ENCODE measurements at regions not wholly inside any gene's neighbourhood (a gene's known extent, or its start where the extent isn't known, plus 50 kb on each side); places are given as distances from the start of the nearest gene placed in this dataset.

GRCh38 chr14:53461858-53462257 lies 308.7 kb upstream of the DDHD1 start:
- TF ChIP-seq CREB3 (tag; conservative IDR thresholded peaks at IDR 0.05; ENCODE audit: low read depth) (no peak), REST (IDR thresholded peaks at IDR 0.05; ENCODE audit: borderline replicate concordance) (no peak), REST (CRISPR knock-in tag; IDR thresholded peaks at IDR 0.05; ENCODE audit: low read depth) (no peak), USF1 (CRISPR knock-in tag; IDR thresholded peaks at IDR 0.05) (no peak), E2F5 (CRISPR knock-in tag; IDR thresholded peaks at IDR 0.05) (no peak), ARNT (IDR thresholded peaks at IDR 0.05) (no peak), U2AF2 (optimal IDR thresholded peaks at IDR 0.05; ENCODE audit: low read depth, low read length) (no peak), RNF2 (IDR thresholded peaks at IDR 0.05) (no peak)
